GM12878 (cell line): ENCODE measurements at regions not wholly inside any gene's neighbourhood (a gene's known extent, or its start where the extent isn't known, plus 50 kb on each side); places are given as distances from the start of the nearest gene placed in this dataset.
"Not testable (repeated sequence)": the region's sequence is repeated elsewhere in the genome, so short reads cannot be mapped to it uniquely, and the experiment has no call there.

Experiments
- CREM ChIP-seq: IDR thresholded peaks from 2 replicates; pipeline ENCODE4 v1.6.1; 2014; ENCODE audit warnings: antibody characterized with exemption, low read depth
- CTCF ChIP-seq, 3 experiments: IDR thresholded peaks in 2 of 3; conservative IDR thresholded peaks in 1 of 3; 2 replicates each; pipeline ENCODE4 v1.5.1; 2011; ENCODE audit warnings: low read depth in 3 of 3, low read length in 3 of 3, mild to moderate bottlenecking in 3 of 3, control low read depth in 2 of 3, moderate library complexity in 2 of 3, inconsistent platforms in 1 of 3, mixed read lengths in 1 of 3; ENCODE audit not compliant: control insufficient read depth in 2 of 3, insufficient read depth in 1 of 3; ENCODE audit errors: extremely low read depth in 1 of 3
- EZH2 ChIP-seq: IDR thresholded peaks from 2 replicates; pipeline ENCODE4 v1.6.1; 2012; ENCODE audit warnings: low read depth, mild to moderate bottlenecking, control low read depth, inconsistent platforms, low read length, borderline replicate concordance; ENCODE audit not compliant: control insufficient read depth
- MYC ChIP-seq: IDR thresholded peaks from 2 replicates; pipeline ENCODE4 v1.6.1; 2011; ENCODE audit warnings: mild to moderate bottlenecking, low read length, moderate library complexity, inconsistent platforms; ENCODE audit not compliant: insufficient read depth, insufficient replicate concordance, insufficient read length, severe bottlenecking
- NFIC ChIP-seq: IDR thresholded peaks from 2 replicates; pipeline ENCODE4 v1.6.1; 2012; ENCODE audit warnings: low read depth, mild to moderate bottlenecking, inconsistent platforms, low read length, moderate library complexity
- POLR2A ChIP-seq: IDR thresholded peaks from 2 replicates; pipeline ENCODE4 v1.6.1; 2011; ENCODE audit warnings: low read depth, mild to moderate bottlenecking, low read length
- POLR2AphosphoS5 ChIP-seq: IDR thresholded peaks from 2 replicates; pipeline ENCODE4 v1.6.1; 2011; ENCODE audit warnings: mild to moderate bottlenecking, low read length, inconsistent platforms
- RFX5 ChIP-seq: IDR thresholded peaks from 2 replicates; pipeline ENCODE4 v1.6.1; 2011; ENCODE audit warnings: low read depth, low read length, improper control_type of control experiment
- SIN3A ChIP-seq: IDR thresholded peaks from 2 replicates; pipeline ENCODE4 v1.6.1; 2012; ENCODE audit warnings: low read depth, low read length, improper control_type of control experiment
- SIX5 ChIP-seq: IDR thresholded peaks from 2 replicates; pipeline ENCODE4 v1.6.1; 2011; ENCODE audit warnings: mild to moderate bottlenecking, low read depth, low read length, moderate library complexity; ENCODE audit not compliant: severe bottlenecking
- SMC3 ChIP-seq: IDR thresholded peaks from 2 replicates; pipeline ENCODE4 v1.6.1; 2011; ENCODE audit warnings: low read length, improper control_type of control experiment, borderline replicate concordance
- TCF7 ChIP-seq: IDR thresholded peaks from 2 replicates; pipeline ENCODE4 v1.6.1; 2014; ENCODE audit warnings: antibody characterized with exemption, borderline replicate concordance
- YY1 ChIP-seq: IDR thresholded peaks from 2 replicates; pipeline ENCODE4 v1.6.1; 2011; ENCODE audit warnings: low read depth, mild to moderate bottlenecking, low read length

GRCh38 chr11:25263861-25264260 is 767.0 kb downstream of the LUZP2 start:
- TF ChIP-seq POLR2A; CTCF (IDR thresholded peaks at IDR 0.05 in 2 of 3, conservative IDR thresholded peaks at IDR 0.05 in 1 of 3; ENCODE audit: control insufficient read depth in 2 of 3, extremely low read depth in 1 of 3, insufficient read depth in 1 of 3, low read depth in 3 of 3, low read length in 3 of 3); SIX5; NFIC; POLR2AphosphoS5; EZH2; YY1; RFX5; SMC3; TCF7; SIN3A; CREM; MYC: not testable (repeated sequence)
